ENCODE measurements at regions not wholly inside any gene's neighbourhood (a gene's known extent, or its start where the extent isn't known, plus 50 kb on each side); places are given as distances from the start of the nearest gene placed in this dataset.
"Not testable (repeated sequence)": the region's sequence is repeated elsewhere in the genome, so short reads cannot be mapped to it uniquely, and the experiment has no call there.

GRCh38 chr12:67716817-67717216 is 68.3 kb downstream of the DYRK2 start:
- no peak for DNase-seq (ENCODE audit: low read depth in 1 of 2, low spot score in 1 of 2)

- not testable (repeated sequence) for DNase-seq (ENCODE audit: low read depth in 1 of 2, low spot score in 1 of 2)
Measured at GRCh38 chr12:67719303-67719702, 70.8 kb downstream of the DYRK2 start.

- no peak for DNase-seq (ENCODE audit: low read depth in 1 of 2, low spot score in 1 of 2)
Measured at GRCh38 chr12:67720351-67720856, 71.9 kb downstream of the DYRK2 start.

GRCh38 chr12:67721248-67721647 is 72.7 kb downstream of the DYRK2 start:
- no peak for DNase-seq (ENCODE audit: low read depth in 1 of 2, low spot score in 1 of 2)

- no peak for DNase-seq (ENCODE audit: low read depth in 1 of 2, low spot score in 1 of 2)
Measured at GRCh38 chr12:67722296-67722695, 73.8 kb downstream of the DYRK2 start.

GRCh38 chr12:67726868-67727267 is 78.3 kb downstream of the DYRK2 start:
- no peak for DNase-seq (ENCODE audit: low read depth in 1 of 2, low spot score in 1 of 2)

GRCh38 chr12:67727702-67728666 is 79.4 kb downstream of the DYRK2 start:
- DNase-seq (ENCODE audit: low read depth in 1 of 2, low spot score in 1 of 2), result no peak

GRCh38 chr12:67732857-67733256 is 84.3 kb downstream of the DYRK2 start:
- DNase-seq (ENCODE audit: low read depth in 1 of 2, low spot score in 1 of 2), result no peak

- DNase-seq (ENCODE audit: low read depth in 1 of 2, low spot score in 1 of 2), result no peak
Measured at GRCh38 chr12:67735868-67736267, 87.3 kb downstream of the DYRK2 start.

GRCh38 chr12:67740711-67741110 is 92.2 kb downstream of the DYRK2 start:
- no peak for DNase-seq (ENCODE audit: low read depth in 1 of 2, low spot score in 1 of 2)

- no peak for DNase-seq (ENCODE audit: low read depth in 1 of 2, low spot score in 1 of 2)
Measured at GRCh38 chr12:67741270-67741669, 92.7 kb downstream of the DYRK2 start.

- DNase-seq (ENCODE audit: low read depth in 1 of 2, low spot score in 1 of 2), result no peak
Measured at GRCh38 chr12:67742461-67742860, 93.9 kb downstream of the DYRK2 start.

- no peak for DNase-seq (ENCODE audit: low read depth in 1 of 2, low spot score in 1 of 2)
Measured at GRCh38 chr12:67747869-67748742, 99.6 kb downstream of the DYRK2 start.

- DNase-seq (ENCODE audit: low read depth in 1 of 2, low spot score in 1 of 2), result no peak
Measured at GRCh38 chr12:67748743-67749040, 100.1 kb downstream of the DYRK2 start.

- no peak for DNase-seq (ENCODE audit: low read depth in 1 of 2, low spot score in 1 of 2)
Measured at GRCh38 chr12:67750513-67751183, 102.1 kb downstream of the DYRK2 start.

GRCh38 chr12:67751381-67751928 is 102.9 kb downstream of the DYRK2 start:
- DNase-seq (ENCODE audit: low read depth in 1 of 2, low spot score in 1 of 2), result no peak

GRCh38 chr12:67752226-67752732 is 103.7 kb downstream of the DYRK2 start:
- DNase-seq (ENCODE audit: low read depth in 1 of 2, low spot score in 1 of 2), result no peak

GRCh38 chr12:67754933-67755697 is 106.6 kb downstream of the DYRK2 start:
- DNase-seq (ENCODE audit: low read depth in 1 of 2, low spot score in 1 of 2), result no peak

GRCh38 chr12:67757651-67758050 is 109.1 kb downstream of the DYRK2 start:
- DNase-seq (ENCODE audit: low read depth in 1 of 2, low spot score in 1 of 2), result no peak

- DNase-seq (ENCODE audit: low read depth in 1 of 2, low spot score in 1 of 2), result no peak
Measured at GRCh38 chr12:67758119-67758518, 109.6 kb downstream of the DYRK2 start.
